ENCODE measurements at regions not wholly inside any gene's neighbourhood (a gene's known extent, or its start where the extent isn't known, plus 50 kb on each side); places are given as distances from the start of the nearest gene placed in this dataset.

DNA sequence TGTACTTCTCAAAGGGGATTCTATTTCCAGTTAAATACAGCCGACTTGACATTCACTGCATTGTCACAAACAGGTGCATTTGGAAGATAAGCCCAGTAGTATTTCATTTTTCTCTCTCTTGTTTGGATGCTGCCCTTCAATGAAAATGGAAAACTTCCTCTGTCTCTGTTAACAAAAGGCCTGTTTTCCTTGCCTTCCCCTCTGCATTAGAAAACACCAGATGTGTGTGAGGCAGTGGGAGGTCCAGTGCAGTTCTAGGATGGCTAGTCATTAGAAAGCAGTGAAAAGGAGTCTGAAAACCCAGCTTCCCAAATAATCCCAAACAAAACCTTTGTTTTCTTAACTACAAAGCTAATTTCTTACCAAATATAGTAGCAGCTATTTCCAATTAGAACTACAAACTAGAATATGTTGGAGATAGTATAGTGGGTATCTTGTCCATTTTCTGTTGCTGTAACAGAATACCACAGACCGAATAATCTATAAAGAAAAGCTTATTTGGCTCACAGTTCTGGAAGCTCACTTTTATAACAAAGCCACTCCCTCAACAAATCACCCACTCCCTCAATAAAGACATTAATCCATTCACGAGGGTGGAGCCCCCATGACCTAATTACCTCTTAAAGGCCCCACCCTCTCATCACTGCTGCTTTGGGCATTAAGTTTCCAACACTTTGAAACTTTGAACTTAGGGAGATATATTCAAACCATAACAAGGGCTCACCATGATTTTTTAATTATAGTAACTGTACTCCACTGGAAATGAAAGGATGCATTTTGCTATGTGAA, 452.1 kb upstream of the RPS6KA3 start:
- TF ChIP-seq CTCF (conservative IDR thresholded peaks at IDR 0.05 in 1 of 2, IDR thresholded peaks at IDR 0.05 in 1 of 2; ENCODE audit: extremely low read depth in 1 of 2, insufficient read depth in 1 of 2, low read depth in 1 of 2, low read length in 2 of 2): no peak
- TF ChIP-seq EZH2 (IDR thresholded peaks at IDR 0.05; ENCODE audit: borderline replicate concordance, low read length): no peak

All from mammary epithelial cell (primary cell).